HG03103 (cell line): ENCODE measurements at regions not wholly inside any gene's neighbourhood (a gene's known extent, or its start where the extent isn't known, plus 50 kb on each side); places are given as distances from the start of the nearest gene placed in this dataset.
"Not testable (repeated sequence)": the region's sequence is repeated elsewhere in the genome, so short reads cannot be mapped to it uniquely, and the experiment has no call there.

Source experiments
- ATAC-seq: cut with Tn5 transposase; IDR thresholded peaks from one replicate; pipeline ENCODE4 v1.9.1; 2021; ENCODE audit warnings: low read depth; ENCODE audit not compliant: unreplicated experiment

DNA sequence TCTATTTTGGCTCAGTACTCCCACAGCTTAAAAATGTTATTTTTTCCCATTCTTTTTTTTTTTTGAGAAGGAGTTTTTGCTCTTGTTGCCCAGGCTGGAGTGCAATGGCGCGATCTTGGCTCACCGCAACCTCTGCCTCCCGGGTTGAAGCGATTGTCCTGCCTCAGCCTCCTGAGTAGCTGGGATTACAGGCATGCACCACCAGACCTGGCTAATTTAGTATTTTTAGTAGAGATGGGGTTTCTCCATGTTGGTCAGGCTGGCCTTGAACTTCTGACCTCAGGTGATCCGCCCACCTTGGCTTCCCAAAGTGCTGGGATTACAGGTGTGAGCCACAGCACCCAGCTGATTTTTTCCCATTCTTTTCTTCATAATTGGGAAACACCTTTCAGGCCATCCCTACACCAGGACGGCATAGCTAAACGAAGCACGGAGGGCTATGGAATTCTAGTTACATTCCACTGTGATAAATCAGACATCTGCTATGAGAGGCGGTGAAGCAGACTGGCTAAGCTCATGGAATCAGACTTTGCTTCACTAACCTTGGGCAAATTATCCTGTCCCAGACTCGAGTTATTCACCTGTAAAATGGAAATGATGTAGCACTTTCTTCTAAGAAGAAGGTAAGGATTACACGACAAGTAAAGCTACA, 68.7 kb upstream of the ZFAND5 start:
- not testable (repeated sequence) for ATAC-seq

DNA sequence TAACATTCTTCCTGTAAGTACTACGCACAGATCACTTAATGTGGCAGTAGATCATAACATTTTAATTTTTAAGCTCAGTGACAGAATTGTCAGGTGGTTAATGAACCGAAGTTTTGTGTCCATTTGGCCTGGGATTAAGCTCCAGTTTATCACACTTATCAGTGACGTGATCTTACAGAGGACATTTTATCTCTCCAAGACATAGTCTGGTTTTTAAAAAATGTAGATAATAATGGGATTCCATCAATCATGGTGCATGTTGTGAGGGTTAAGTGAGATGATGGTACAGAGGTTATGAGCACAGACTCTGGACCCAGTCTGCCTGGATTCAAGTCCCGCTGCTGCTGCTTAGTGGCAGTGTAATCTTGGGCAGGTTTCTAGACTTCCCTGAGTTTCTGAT, 66.0 kb upstream of the ZFAND5 start:
- no peak for ATAC-seq

DNA sequence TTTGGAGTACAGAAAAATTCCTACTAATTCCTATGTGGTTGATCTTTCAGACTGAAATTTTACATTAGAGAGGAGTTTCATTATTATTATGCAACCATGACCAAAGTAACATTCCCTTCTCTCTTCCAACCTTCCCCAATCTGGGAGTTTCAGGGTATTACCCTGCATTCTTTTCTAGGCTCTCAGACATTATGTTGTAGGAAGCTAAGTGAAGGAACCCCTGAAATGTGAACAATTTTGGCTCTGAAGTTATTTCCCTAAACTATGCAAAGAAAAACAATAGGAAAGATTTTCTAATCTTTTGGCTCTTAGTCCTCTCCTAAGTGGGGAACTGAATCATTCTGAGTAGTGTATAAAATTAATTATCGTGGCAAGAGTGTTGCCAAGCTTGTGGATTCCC, 63.3 kb upstream of the ZFAND5 start:
- no peak for ATAC-seq

DNA sequence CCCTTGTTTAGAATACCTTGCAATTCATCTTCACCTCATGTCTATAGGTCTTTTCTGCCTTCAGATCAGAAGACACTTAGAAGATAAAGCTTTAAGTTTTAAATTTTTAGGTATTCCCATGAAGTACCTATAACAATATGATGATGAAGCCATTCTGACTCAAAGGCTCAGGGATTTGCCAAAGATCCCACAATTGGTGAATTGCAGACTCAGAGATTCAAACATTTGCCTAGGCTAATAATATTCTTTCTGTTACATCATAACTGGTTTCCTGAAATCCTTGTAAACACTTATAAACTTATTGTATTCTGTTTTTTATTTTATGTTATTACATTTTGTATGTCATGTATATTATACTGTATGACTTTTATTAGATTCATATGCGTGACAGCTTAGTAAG, 62.8 kb upstream of the ZFAND5 start:
- ATAC-seq, result no peak

DNA sequence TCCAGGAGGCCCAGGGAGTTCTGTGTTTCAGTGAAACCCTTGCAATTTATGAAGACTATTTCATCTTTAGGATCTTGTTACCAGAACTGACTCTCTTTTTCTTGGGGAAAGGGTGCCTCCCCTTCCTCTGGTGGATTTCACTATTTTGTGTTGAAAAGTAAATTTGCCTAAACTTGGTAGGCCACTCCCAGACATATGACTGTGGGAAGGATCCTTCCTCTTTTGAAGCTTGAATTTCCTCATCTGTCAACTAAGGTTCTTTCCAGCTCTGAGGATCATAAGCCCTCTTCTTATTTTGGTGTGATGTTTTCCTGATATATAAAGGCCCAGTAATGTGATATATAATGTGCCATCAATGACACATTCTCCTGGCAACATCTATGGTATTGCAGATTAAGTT, 59.1 kb upstream of the ZFAND5 start:
- ATAC-seq, result no peak

DNA sequence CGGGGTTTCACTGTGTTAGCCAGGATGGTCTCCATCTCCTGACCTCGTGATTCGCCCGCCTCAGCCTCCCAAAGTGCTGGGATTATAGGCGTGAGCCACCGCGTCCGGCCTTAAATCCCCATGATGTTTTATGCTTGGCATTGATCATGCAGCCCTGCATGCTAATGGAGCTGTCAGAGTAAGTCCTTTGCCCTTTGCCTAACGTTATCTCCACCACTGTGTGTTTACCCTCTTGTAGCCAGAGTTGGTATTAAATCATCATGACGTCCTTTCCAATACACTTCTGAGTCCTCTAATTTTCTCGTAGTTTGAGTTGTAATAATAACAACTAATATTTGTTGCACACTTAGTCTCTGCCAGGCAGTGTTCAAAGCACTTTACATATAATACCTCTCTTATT, 57.2 kb upstream of the ZFAND5 start:
- ATAC-seq, result no peak

DNA sequence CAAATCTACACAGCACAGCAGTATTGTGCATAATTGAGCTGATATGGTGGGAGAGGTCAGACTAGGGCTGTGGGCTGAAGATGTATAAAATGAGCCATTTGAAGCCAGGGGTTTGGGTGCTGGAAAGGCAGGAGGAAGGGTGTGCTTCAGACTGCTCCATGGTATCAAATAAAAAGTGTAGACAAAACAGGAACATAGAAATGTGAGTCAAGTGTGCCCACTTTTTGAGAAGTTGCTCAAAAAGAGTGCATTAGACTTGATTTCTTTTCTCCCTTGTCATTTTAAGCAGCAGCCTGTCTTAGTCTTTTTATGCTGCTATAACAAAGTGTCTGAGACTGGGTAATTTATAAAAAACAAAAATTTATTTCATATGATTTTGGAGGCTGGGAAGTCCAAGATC, 55.8 kb upstream of the ZFAND5 start:
- ATAC-seq, result no peak

DNA sequence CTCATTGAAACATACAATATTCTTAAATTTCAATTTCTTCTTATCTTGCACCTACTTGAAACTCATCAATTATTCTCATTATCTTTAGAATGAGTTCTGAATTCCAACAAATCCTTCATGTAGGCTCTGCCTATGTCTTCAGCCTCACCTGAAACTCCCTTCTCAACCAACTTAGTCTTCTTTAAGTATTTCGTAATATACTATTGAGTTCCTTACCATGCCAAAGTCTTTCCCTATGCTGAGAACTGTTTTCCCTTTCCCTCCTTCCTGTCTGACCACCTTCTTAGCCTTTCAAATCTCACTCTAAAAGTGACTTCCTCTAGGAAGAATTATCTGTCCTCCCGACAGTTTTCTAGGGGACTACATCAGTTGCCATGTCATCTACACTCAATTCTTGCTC, 50.9 kb upstream of the ZFAND5 start:
- ATAC-seq, result no peak

DNA sequence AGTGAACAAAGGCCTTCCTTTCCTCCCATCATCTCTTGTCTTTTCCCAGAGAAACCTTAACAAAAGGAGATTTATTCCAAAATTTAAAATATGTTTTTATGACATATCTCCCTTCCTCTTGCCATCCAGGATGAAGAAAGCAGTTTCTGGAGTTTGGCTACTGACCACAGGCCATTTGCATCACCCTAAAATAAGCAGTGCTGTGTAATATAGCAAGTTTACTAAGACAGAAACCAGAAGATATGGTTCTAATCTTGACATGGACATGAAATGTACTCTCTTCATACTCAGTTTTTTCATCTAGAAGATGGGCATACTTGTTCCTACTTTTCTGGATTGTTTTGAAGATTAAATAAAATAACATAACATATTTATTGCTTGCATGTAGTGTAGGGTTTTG, 50.2 kb upstream of the ZFAND5 start:
- peak; percentile 66 for ATAC-seq
